22Rv1 (cell line): ENCODE measurements at regions not wholly inside any gene's neighbourhood (a gene's known extent, or its start where the extent isn't known, plus 50 kb on each side); places are given as distances from the start of the nearest gene placed in this dataset.

Experiments
- CTCF ChIP-seq: fragments of 450-650 bp; IDR thresholded peaks from 2 replicates; pipeline ENCODE4 v1.5.1; 2017; ENCODE audit warnings: mild to moderate bottlenecking
- ZFX ChIP-seq: fragments of 450-650 bp; IDR thresholded peaks from 2 replicates; pipeline ENCODE4 v1.6.1; 2017; ENCODE audit warnings: antibody characterized with exemption, borderline replicate concordance

GRCh38 chr10:10198363-10198762, 819.3 kb upstream of the CELF2 start:
- TF ChIP-seq CTCF: no peak
- no peak for TF ChIP-seq ZFX
